WI38 (cell line): ENCODE measurements at regions not wholly inside any gene's neighbourhood (a gene's known extent, or its start where the extent isn't known, plus 50 kb on each side); places are given as distances from the start of the nearest gene placed in this dataset.

Experiments used
- H3K4me3 ChIP-seq: 2 replicates; pipeline ENCODE4 v1.5.1; 2011; ENCODE audit warnings: low read depth, mild to moderate bottlenecking, control low read depth, low read length
- TF ChIP-seq, protein P1 (sequence below): IDR thresholded peaks from 2 replicates; pipeline ENCODE4 v1.5.1; 2012; ENCODE audit warnings: low read depth, mild to moderate bottlenecking, control low read depth, low read length

DNA sequence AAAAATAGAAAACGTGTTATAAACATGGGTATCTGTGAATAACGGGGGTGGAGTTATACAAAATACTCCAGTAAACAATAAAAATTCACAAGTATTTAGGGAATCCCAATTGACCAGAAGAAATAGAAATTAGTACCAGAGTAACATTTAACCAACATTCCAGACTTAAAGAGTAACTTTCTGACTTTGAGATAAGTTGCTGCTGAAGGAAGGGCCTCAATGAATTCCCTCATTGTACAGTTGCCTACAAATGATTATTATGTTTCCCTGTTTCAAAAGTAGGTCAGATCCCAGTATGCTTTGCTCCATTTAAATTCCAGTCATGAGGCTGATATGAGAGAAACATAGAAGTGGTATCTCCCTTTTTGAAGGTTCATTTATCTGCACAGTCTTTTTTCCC, 88.3 kb upstream of the KCNH7 start:
- TF ChIP-seq, protein P1, sequence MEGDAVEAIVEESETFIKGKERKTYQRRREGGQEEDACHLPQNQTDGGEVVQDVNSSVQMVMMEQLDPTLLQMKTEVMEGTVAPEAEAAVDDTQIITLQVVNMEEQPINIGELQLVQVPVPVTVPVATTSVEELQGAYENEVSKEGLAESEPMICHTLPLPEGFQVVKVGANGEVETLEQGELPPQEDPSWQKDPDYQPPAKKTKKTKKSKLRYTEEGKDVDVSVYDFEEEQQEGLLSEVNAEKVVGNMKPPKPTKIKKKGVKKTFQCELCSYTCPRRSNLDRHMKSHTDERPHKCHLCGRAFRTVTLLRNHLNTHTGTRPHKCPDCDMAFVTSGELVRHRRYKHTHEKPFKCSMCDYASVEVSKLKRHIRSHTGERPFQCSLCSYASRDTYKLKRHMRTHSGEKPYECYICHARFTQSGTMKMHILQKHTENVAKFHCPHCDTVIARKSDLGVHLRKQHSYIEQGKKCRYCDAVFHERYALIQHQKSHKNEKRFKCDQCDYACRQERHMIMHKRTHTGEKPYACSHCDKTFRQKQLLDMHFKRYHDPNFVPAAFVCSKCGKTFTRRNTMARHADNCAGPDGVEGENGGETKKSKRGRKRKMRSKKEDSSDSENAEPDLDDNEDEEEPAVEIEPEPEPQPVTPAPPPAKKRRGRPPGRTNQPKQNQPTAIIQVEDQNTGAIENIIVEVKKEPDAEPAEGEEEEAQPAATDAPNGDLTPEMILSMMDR, result no peak
- no peak overlapping the region for H3K4me3 ChIP-seq

DNA sequence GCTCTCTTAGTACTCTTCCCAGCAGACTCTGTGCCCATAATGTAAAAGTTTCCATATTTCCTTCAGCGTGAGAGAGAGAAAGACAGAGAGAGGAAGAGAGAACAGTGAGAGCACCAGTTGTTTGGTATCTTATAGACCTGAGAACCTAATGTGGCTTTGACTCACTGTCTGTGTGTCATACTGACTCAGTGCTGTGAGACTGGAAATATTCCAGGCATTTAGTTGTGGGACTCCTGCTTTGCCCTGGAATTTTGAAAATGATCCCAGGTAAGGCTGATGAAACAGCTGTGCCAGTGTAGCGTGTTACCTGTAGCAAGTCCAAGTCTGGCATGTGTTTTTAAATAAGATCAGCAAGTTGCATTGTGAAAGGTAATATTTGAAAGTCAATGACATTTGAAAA, 87.9 kb upstream of the KCNH7 start:
- TF ChIP-seq, protein P1, result no peak
- H3K4me3 ChIP-seq, result no peak overlapping the region

- TF ChIP-seq, protein P1, result no peak
- H3K4me3 ChIP-seq, result no peak overlapping the region
These were observed 87.0 kb upstream of the KCNH7 start for GRCh38 chr2:162925595-162925994.

DNA sequence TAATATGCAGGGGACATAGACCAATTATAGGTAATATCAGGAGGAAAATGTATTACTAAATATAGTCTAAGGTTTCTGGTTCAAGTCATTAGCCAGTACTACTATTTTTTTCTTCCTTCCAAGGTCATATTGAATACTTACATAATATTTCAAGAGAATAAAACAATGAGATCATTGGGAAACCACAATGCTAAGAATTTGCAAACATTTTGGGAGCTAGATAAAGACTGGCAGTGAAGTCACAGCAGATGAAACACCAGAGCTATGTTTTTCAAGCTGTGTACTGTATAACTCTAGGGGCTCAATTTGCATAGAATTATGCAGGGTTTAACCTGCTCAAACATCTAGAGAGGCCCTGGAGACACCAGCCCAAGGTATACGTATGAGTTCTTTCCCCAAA, 80.5 kb upstream of the KCNH7 start:
- H3K4me3 ChIP-seq, result no peak overlapping the region
- TF ChIP-seq, protein P1, result no peak

DNA sequence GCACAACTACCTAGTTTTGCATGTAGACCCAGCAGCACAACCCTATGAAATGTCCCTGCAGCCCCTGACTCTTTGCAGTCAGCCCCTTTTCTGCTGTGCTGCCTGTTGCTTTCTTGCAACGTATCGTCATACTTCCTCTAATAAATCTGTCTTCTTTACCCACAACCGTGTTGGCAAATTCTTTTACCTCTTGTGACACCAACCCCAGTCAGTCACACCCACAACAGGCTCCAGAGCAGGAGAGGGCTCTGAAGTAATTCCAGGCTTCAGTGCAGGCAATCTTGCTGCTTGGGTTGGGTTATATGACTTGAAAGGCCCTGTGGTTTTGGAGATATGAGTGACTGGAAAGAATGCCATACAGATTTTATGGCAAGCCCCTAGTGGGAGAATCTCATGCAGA, 79.1 kb upstream of the KCNH7 start:
- TF ChIP-seq, protein P1, result no peak
- H3K4me3 ChIP-seq, result no peak overlapping the region

DNA sequence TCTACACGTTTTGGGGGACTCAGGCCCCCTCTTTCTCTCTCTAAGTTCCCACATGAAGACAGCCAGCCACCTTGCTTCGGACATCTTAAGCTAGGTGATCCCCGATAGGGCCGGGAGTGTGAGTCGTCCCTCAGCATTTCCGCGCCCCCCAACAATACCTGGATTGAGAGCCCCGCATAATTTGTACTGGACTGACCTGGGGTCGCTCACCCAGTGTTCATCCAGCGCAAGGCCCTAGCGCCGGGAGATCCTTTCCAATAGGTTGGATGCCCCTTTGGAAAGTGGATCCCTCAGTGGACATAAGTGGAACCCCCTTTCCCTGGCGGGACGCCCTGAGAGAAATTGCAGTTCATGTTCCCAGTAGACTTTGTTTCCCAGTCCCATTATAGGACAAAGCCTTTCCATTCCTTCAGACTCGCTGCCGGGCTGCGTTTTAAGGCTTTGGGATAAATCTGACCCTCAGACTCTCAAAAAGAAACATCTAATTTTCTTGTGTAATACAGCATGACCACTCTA, 77.8 kb upstream of the KCNH7 start:
- TF ChIP-seq, protein P1, result no peak

GRCh38 chr2:162915858-162916257, 77.3 kb upstream of the KCNH7 start:
- no peak overlapping the region for H3K4me3 ChIP-seq
- TF ChIP-seq, protein P1, result no peak

More for the DNA sequence above, 77.8 kb upstream of the KCNH7 start:
- no peak overlapping the region for H3K4me3 ChIP-seq
